HG03196 (cell line): ENCODE measurements at regions not wholly inside any gene's neighbourhood (a gene's known extent, or its start where the extent isn't known, plus 50 kb on each side); places are given as distances from the start of the nearest gene placed in this dataset.

Experiments
- ATAC-seq: cut with Tn5 transposase; IDR thresholded peaks from one replicate; pipeline ENCODE4 v1.9.1; 2021; ENCODE audit not compliant: unreplicated experiment

GRCh38 chr10:62545160-62546066 lies 171.2 kb downstream of the ZNF365 start:
- no peak for ATAC-seq

- ATAC-seq, result no peak
Observed at GRCh38 chr10:62548686-62549085, 174.5 kb downstream of the ZNF365 start.

GRCh38 chr10:62550173-62550572 lies 176.0 kb downstream of the ZNF365 start:
- ATAC-seq, result no peak

GRCh38 chr10:62554632-62555199 lies 180.5 kb downstream of the ZNF365 start:
- ATAC-seq, result no peak

- no peak for ATAC-seq
Observed at GRCh38 chr10:62559481-62560200, 185.5 kb downstream of the ZNF365 start.

- no peak for ATAC-seq
Observed at GRCh38 chr10:62560201-62560819, 186.1 kb downstream of the ZNF365 start.

- ATAC-seq, result no peak
Observed at GRCh38 chr10:62561151-62561550, 187.0 kb downstream of the ZNF365 start.

GRCh38 chr10:62562101-62562500 lies 187.9 kb downstream of the ZNF365 start:
- no peak for ATAC-seq

- no peak for ATAC-seq
Observed at GRCh38 chr10:62562795-62563194, 188.6 kb downstream of the ZNF365 start.

GRCh38 chr10:62573929-62574328 lies 199.8 kb downstream of the ZNF365 start:
- ATAC-seq, result no peak

GRCh38 chr10:62577076-62577475 lies 202.9 kb downstream of the ZNF365 start:
- no peak for ATAC-seq

- ATAC-seq, result no peak
Observed at GRCh38 chr10:62577666-62578291, 203.6 kb downstream of the ZNF365 start.

- ATAC-seq, result no peak
Observed at GRCh38 chr10:62578301-62578700, 204.1 kb downstream of the ZNF365 start.

- ATAC-seq, result no peak
Observed at GRCh38 chr10:62578916-62579315, 204.7 kb downstream of the ZNF365 start.

- no peak for ATAC-seq
Observed at GRCh38 chr10:62580396-62580795, 206.2 kb downstream of the ZNF365 start.

GRCh38 chr10:62581351-62581750 lies 207.2 kb downstream of the ZNF365 start:
- ATAC-seq, result no peak

- no peak for ATAC-seq
Observed at GRCh38 chr10:62582101-62582705, 208.0 kb downstream of the ZNF365 start.

- ATAC-seq, result no peak
Observed at GRCh38 chr10:62582804-62583208, 208.6 kb downstream of the ZNF365 start.

GRCh38 chr10:62583876-62584615 lies 209.9 kb downstream of the ZNF365 start:
- ATAC-seq, result no peak

GRCh38 chr10:62584731-62585130 lies 210.6 kb downstream of the ZNF365 start:
- ATAC-seq, result no peak
